Aorta (tissue), 5 donors: ENCODE measurements at regions not wholly inside any gene's neighbourhood (a gene's known extent, or its start where the extent isn't known, plus 50 kb on each side); places are given as distances from the start of the nearest gene placed in this dataset.

ENCODE experiments used
- ATAC-seq: fragments of 200-7000 bp; cut with Tn5 transposase; one replicate; pipeline ENCODE4 v1.9.1; 2022; ENCODE audit warnings: moderate library complexity; ENCODE audit not compliant: low FRiP score
- DNase-seq, 2 donors: peaks; one replicate each; pipeline ENCODE4 v3.0.0-alpha.2; 2020
- H3K27ac ChIP-seq, 2 donors: one replicate each; pipeline ENCODE4 v1.5.1; 2013; ENCODE audit warnings: low read length in 2 of 2, mild to moderate bottlenecking in 2 of 2, moderate library complexity in 2 of 2, control low read depth in 1 of 2, inconsistent platforms in 1 of 2, low read depth in 1 of 2
- H3K27me3 ChIP-seq, 2 donors: one replicate each; pipeline ENCODE4 v1.6.1; 2013; ENCODE audit warnings: control low read depth in 1 of 2, low read length in 1 of 2, mild to moderate bottlenecking in 1 of 2, moderate library complexity in 1 of 2; ENCODE audit not compliant: insufficient read depth in 2 of 2, control insufficient read depth in 1 of 2
- H3K36me3 ChIP-seq, 2 donors: one replicate each; pipeline ENCODE4 v1.6.1; 2013; ENCODE audit warnings: control low read depth in 1 of 2, low read length in 1 of 2, mild to moderate bottlenecking in 1 of 2; ENCODE audit not compliant: insufficient read depth in 2 of 2, control insufficient read depth in 1 of 2
- H3K4me1 ChIP-seq, 2 donors: one replicate each; pipeline ENCODE4 v1.6.1; 2013; ENCODE audit warnings: low read length in 2 of 2, control low read depth in 1 of 2, mild to moderate bottlenecking in 1 of 2, moderate library complexity in 1 of 2; ENCODE audit not compliant: insufficient read depth in 2 of 2, control insufficient read depth in 1 of 2
- H3K4me3 ChIP-seq, 2 donors: one replicate each; pipeline ENCODE4 v1.5.1; 2013; ENCODE audit warnings: low read length in 2 of 2, control low read depth in 1 of 2, mild to moderate bottlenecking in 1 of 2
- H3K9me3 ChIP-seq: one replicate; pipeline ENCODE4 v1.6.1; 2013; ENCODE audit warnings: mild to moderate bottlenecking, low read length; ENCODE audit not compliant: control insufficient read depth
- WGBS, 2 donors: extraction: QIAGEN DNeasy Blood & Tissue Kit; methylation state at CpG; one replicate each; pipeline ENCODE4 v1.1.7; 2013; 5-methylcytosine and 5-hydroxymethylcytosine counted together
- intact Hi-C, 2 donors: fragments of 100-400 bp; cut with DNase I; formaldehyde crosslinking; loops; one replicate each; pipeline versions ENCODE4 v1.14.2 to v1.15.0; 2022
- donor health status: healthy with polysubstance abuse.
- donor health status: Bipolar disorder and iron deficiency.
- donor health status: DM: no; HTN: no; CAD: no.
- donor health status: DM: no; HTN: no; CAD: no.
- donor health status: DM: yes; HTN: yes; CAD: no.

- H3K4me3 ChIP-seq = no peak overlapping the region
- intact Hi-C loops = no loop called here
- ATAC-seq = no peak
- no peaks in the 10 kb centered on the region for H3K27me3 ChIP-seq
- H3K4me1 ChIP-seq = no peaks in the 10 kb centered on the region
- WGBS, 2 donors = 95 to 96% methylated on average over 6 of the region's 6 CpGs
- no peaks in the 10 kb centered on the region for H3K9me3 ChIP-seq
- H3K36me3 ChIP-seq = no peaks in the 10 kb centered on the region
- H3K27ac ChIP-seq = no peak overlapping the region
- no peak for DNase-seq
These were observed 78.1 kb upstream of the PRICKLE2 start for GRCh38 chr3:64303401-64303800.

GRCh38 chr3:64301476-64301875 lies 76.2 kb upstream of the PRICKLE2 start:
- intact Hi-C loops = no loop called here
- H3K27ac ChIP-seq = no peak overlapping the region
- no peaks in the 10 kb centered on the region for H3K4me1 ChIP-seq
- no peak overlapping the region for H3K4me3 ChIP-seq
- no peaks in the 10 kb centered on the region for H3K27me3 ChIP-seq
- no peaks in the 10 kb centered on the region for H3K9me3 ChIP-seq
- ATAC-seq (no peak), DNase-seq (no peak)
- WGBS, 2 donors = 83 to 90% methylated on average over 2 of the region's 2 CpGs
- no peaks in the 10 kb centered on the region for H3K36me3 ChIP-seq

- Histone ChIP-seq H3K27me3 (no peaks in the 10 kb centered on the region), H3K36me3 (no peaks in the 10 kb centered on the region), H3K4me3 (no peak overlapping the region), H3K9me3 (no peaks in the 10 kb centered on the region), H3K27ac (no peak overlapping the region), H3K4me1 (no peaks in the 10 kb centered on the region)
- ATAC-seq (peak; percentile 44), DNase-seq (no peak)
- intact Hi-C loops = no loop called here
- 8 to 30% methylated on average over 1 of the region's 1 CpG for WGBS, 2 donors
These were observed 75.6 kb upstream of the PRICKLE2 start for GRCh38 chr3:64300790-64301423.

GRCh38 chr3:64299206-64299605 lies 73.9 kb upstream of the PRICKLE2 start:
- H3K4me3 ChIP-seq = no peak overlapping the region
- intact Hi-C loops = no loop called here
- ATAC-seq (no peak), DNase-seq (no peak)
- H3K27ac ChIP-seq = no peak overlapping the region
- H3K9me3 ChIP-seq = no peaks in the 10 kb centered on the region
- H3K4me1 ChIP-seq = no peaks in the 10 kb centered on the region
- 89 to 90% methylated on average over 1 of the region's 1 CpG for WGBS, 2 donors
- no peaks in the 10 kb centered on the region for H3K27me3 ChIP-seq
- H3K36me3 ChIP-seq = no peaks in the 10 kb centered on the region

GRCh38 chr3:64297563-64297962 lies 72.3 kb upstream of the PRICKLE2 start:
- Histone ChIP-seq H3K4me1 (no peaks in the 10 kb centered on the region), H3K4me3 (no peak overlapping the region), H3K36me3 (no peaks in the 10 kb centered on the region), H3K9me3 (no peaks in the 10 kb centered on the region), H3K27me3 (no peaks in the 10 kb centered on the region), H3K27ac (no peak overlapping the region)
- intact Hi-C loops = no loop called here
- ATAC-seq (no peak), DNase-seq (no peak)
- 98 to 100% methylated on average over 1 of the region's 1 CpG for WGBS, 2 donors

GRCh38 chr3:64295594-64295993 lies 70.3 kb upstream of the PRICKLE2 start:
- intact Hi-C loops = no loop called here
- no peaks in the 10 kb centered on the region for H3K4me1 ChIP-seq
- no peaks in the 10 kb centered on the region for H3K9me3 ChIP-seq
- H3K36me3 ChIP-seq = no peaks in the 10 kb centered on the region
- no peak overlapping the region for H3K27ac ChIP-seq
- WGBS, 2 donors = 33 to 35% methylated on average over 5 of the region's 5 CpGs
- no peak overlapping the region for H3K4me3 ChIP-seq
- no peaks in the 10 kb centered on the region for H3K27me3 ChIP-seq
- DNase-seq (peak in 1 of 2 donors; percentile 52), ATAC-seq (no peak)

- H3K4me3 ChIP-seq = no peak overlapping the region
- 93 to 95% methylated on average over 2 of the region's 2 CpGs for WGBS, 2 donors
- intact Hi-C loops = no loop called here
- no peaks in the 10 kb centered on the region for H3K36me3 ChIP-seq
- no peaks in the 10 kb centered on the region for H3K27me3 ChIP-seq
- H3K9me3 ChIP-seq = no peaks in the 10 kb centered on the region
- no peaks in the 10 kb centered on the region for H3K4me1 ChIP-seq
- H3K27ac ChIP-seq = no peak overlapping the region
- ATAC-seq (no peak), DNase-seq (no peak)
These were observed 69.5 kb upstream of the PRICKLE2 start for GRCh38 chr3:64294771-64295170.

- H3K4me3 ChIP-seq = no peak overlapping the region
- intact Hi-C loops = no loop called here
- ATAC-seq (no peak), DNase-seq (no peak)
- H3K9me3 ChIP-seq = no peaks in the 10 kb centered on the region
- H3K27ac ChIP-seq = no peak overlapping the region
- no peaks in the 10 kb centered on the region for H3K36me3 ChIP-seq
- no peaks in the 10 kb centered on the region for H3K4me1 ChIP-seq
- 98 to 99% methylated on average over 9 of the region's 9 CpGs for WGBS, 2 donors
- no peaks in the 10 kb centered on the region for H3K27me3 ChIP-seq
These were observed 67.9 kb upstream of the PRICKLE2 start for GRCh38 chr3:64293121-64293520.

- H3K9me3 ChIP-seq = no peaks in the 10 kb centered on the region
- 86 to 89% methylated on average over 4 of the region's 4 CpGs for WGBS, 2 donors
- intact Hi-C loops = no loop called here
- DNase-seq (no peak), ATAC-seq (peak; percentile 82)
- H3K27ac ChIP-seq = no peak overlapping the region
- no peak overlapping the region for H3K4me3 ChIP-seq
- no peaks in the 10 kb centered on the region for H3K4me1 ChIP-seq
- no peaks in the 10 kb centered on the region for H3K27me3 ChIP-seq
- H3K36me3 ChIP-seq = no peaks in the 10 kb centered on the region
These were observed 66.7 kb upstream of the PRICKLE2 start for GRCh38 chr3:64291956-64292355.
